ENCODE measurements at regions not wholly inside any gene's neighbourhood (a gene's known extent, or its start where the extent isn't known, plus 50 kb on each side); places are given as distances from the start of the nearest gene placed in this dataset.
A peak's percentile ranks its signal among the peaks of the same experiment; 100 is the strongest.

DNA sequence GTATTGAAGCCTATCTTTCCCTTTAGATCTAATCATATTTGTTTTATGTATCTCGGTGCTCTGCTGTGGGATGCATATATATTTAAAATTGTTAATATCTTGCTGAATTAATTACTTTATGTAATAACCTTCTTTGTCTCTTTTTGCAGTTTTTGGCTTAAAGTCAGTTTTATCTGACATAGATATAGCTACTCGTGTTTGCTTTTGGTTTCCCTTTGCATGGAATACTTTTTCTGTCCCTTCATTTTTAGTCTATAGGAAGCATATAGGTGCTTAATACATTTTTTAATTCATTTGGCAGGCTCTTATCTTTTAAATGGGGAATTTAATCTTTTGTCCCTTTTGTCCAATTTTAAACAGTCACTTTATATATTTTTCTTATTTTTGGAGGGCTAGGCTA, 360.6 kb upstream of the PRR16 start:
- ChIA-PET POLR2A (no interaction called here), CTCF (no interaction called here)
- Mint-ChIP-seq H3K27me3 (no peaks in the 10 kb centered on the region), H3K4me1 (ENCODE audit: low read depth) (no peaks in the 10 kb centered on the region), H3K36me3 (ENCODE audit: low read depth) (no peaks in the 10 kb centered on the region), H3K27ac (no peak overlapping the region), H3K4me3 (no peak overlapping the region), H3K9me3 (no peaks in the 10 kb centered on the region)
- Histone ChIP-seq H3K4me3 (ENCODE audit: low read length) (no peak overlapping the region), H3K4me1 (ENCODE audit: insufficient read depth, low read length) (no peaks in the 10 kb centered on the region), H3K27ac (ENCODE audit: low read depth in 1 of 2, low read length in 2 of 2) (no peak overlapping the region), H3K36me3 (ENCODE audit: insufficient read depth, low read length) (no peaks in the 10 kb centered on the region), H3K27me3 (ENCODE audit: control insufficient read depth in 1 of 2, insufficient read depth in 2 of 2, low read length in 2 of 2) (no peaks in the 10 kb centered on the region), H3K9me3 (ENCODE audit: control insufficient read depth in 1 of 2, insufficient read depth in 1 of 2, low read length in 2 of 2) (no peaks in the 10 kb centered on the region)
- intact Hi-C loops (cut with DNase I, micrococcal nuclease), result no loop called here
- TF ChIP-seq, protein P1, sequence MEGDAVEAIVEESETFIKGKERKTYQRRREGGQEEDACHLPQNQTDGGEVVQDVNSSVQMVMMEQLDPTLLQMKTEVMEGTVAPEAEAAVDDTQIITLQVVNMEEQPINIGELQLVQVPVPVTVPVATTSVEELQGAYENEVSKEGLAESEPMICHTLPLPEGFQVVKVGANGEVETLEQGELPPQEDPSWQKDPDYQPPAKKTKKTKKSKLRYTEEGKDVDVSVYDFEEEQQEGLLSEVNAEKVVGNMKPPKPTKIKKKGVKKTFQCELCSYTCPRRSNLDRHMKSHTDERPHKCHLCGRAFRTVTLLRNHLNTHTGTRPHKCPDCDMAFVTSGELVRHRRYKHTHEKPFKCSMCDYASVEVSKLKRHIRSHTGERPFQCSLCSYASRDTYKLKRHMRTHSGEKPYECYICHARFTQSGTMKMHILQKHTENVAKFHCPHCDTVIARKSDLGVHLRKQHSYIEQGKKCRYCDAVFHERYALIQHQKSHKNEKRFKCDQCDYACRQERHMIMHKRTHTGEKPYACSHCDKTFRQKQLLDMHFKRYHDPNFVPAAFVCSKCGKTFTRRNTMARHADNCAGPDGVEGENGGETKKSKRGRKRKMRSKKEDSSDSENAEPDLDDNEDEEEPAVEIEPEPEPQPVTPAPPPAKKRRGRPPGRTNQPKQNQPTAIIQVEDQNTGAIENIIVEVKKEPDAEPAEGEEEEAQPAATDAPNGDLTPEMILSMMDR (IDR thresholded peaks at IDR 0.05), result no peak
- DNase-seq (no peak), ATAC-seq (ENCODE audit: poor library complexity) (no peak)

DNA sequence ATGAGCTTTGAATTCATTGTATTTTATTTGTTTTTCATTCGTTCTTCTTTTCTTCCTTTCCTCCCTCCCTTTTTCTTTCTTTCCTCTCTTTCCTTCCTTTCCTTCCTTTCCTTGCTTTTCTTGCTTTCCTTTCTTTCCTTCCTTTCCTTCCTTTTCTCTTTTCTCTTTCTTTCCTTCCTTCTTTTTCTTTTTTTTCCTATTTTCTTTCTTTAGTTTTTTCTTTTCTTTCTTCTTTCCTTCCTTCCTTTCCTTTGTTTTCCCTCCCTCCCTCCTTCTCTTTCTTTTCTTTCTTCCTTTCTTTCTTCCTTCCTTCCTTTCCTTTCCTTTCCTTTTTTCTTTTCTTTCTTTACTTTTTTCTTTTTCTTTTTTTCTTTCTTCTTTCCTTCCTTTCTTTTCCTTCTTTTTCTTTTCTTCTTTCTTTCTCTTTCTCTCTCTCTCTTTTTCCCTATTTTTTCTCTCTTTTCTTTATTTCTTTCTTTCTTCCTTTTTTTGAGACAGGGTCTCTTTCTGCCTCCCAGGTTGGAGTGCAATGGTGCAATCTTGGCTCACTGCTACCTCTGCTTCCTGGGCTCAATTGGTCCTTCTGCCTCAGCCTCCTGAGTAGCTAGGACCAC, 357.1 kb upstream of the PRR16 start:
- Mint-ChIP-seq H3K27me3 (no peaks in the 10 kb centered on the region), H3K27ac (no peak overlapping the region)
- TF ChIP-seq, protein P1 (IDR thresholded peaks at IDR 0.05), result peak; percentile 44

DNA sequence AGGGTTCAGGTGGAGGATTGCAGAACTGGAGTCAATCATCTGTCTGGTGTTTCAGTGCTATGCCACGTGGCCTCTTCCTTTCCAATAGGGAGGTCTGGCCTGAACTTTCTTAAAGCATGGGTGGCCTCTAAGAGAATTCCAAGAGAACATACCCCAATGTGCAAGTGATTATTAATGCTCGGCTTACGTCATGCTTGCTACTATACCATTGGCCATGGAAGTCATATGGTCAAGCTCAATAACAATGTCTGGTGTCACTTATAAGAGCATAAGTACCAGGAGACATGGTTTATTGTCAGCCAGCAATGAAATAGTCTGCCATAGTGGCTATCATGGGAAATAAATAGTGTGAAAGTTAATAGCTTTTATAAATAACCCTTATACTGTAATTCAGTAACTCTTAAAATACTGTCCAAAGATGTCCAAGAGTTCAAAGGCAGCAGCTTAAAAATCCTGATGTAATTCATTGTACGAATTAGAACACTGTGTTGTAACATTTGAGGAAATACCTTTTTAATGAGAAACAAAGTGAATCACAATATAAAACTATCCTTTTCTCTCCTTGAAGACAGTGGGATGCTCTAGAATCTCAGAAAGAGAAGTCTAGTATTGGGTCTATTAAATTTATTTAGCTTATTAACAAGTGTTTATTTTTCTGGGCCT, 355.4 kb upstream of the PRR16 start:
- ChIA-PET POLR2A (no interaction called here), CTCF (no interaction called here)
- Histone ChIP-seq H3K27ac (ENCODE audit: low read depth in 1 of 2, low read length in 2 of 2) (no peak overlapping the region), H3K27me3 (ENCODE audit: control insufficient read depth in 1 of 2, insufficient read depth in 2 of 2, low read length in 2 of 2) (no peaks in the 10 kb centered on the region), H3K4me1 (ENCODE audit: insufficient read depth, low read length) (no peaks in the 10 kb centered on the region), H3K9me3 (ENCODE audit: control insufficient read depth in 1 of 2, insufficient read depth in 1 of 2, low read length in 2 of 2) (no peaks in the 10 kb centered on the region), H3K36me3 (ENCODE audit: insufficient read depth, low read length) (no peaks in the 10 kb centered on the region), H3K4me3 (ENCODE audit: low read length) (no peak overlapping the region)
- H3K27ac Mint-ChIP-seq, result no peak overlapping the region
- H3K36me3 Mint-ChIP-seq (ENCODE audit: low read depth), result no peaks in the 10 kb centered on the region
- H3K9me3 Mint-ChIP-seq, result no peaks in the 10 kb centered on the region
- H3K4me3 Mint-ChIP-seq, result no peak overlapping the region
- TF ChIP-seq, protein P1 (IDR thresholded peaks at IDR 0.05), result no peak
- DNase-seq (no peak), ATAC-seq (ENCODE audit: poor library complexity) (no peak)
- H3K4me1 Mint-ChIP-seq (ENCODE audit: low read depth), result no peaks in the 10 kb centered on the region
- no peaks in the 10 kb centered on the region for H3K27me3 Mint-ChIP-seq
- intact Hi-C loops (cut with DNase I, micrococcal nuclease), result no loop called here

More for the DNA sequence above, 357.1 kb upstream of the PRR16 start:
- CTCF ChIA-PET, result interaction anchor here (0.6 kb wide), 1 partner anchor 271 kb away, joined by 3 read pairs; no protein-coding TSS in a partner anchor
- no peak for ATAC-seq (ENCODE audit: poor library complexity)
- H3K4me1 Mint-ChIP-seq (ENCODE audit: low read depth), result no peaks in the 10 kb centered on the region
- intact Hi-C loops (cut with DNase I, micrococcal nuclease), result no loop called here
- H3K9me3 Mint-ChIP-seq, result no peaks in the 10 kb centered on the region
- Histone ChIP-seq H3K4me3 (ENCODE audit: low read length) (no peak overlapping the region), H3K27ac (ENCODE audit: low read depth in 1 of 2, low read length in 2 of 2) (no peak overlapping the region), H3K4me1 (ENCODE audit: insufficient read depth, low read length) (no peaks in the 10 kb centered on the region), H3K9me3 (ENCODE audit: control insufficient read depth in 1 of 2, insufficient read depth in 1 of 2, low read length in 2 of 2) (no peaks in the 10 kb centered on the region), H3K27me3 (ENCODE audit: control insufficient read depth in 1 of 2, insufficient read depth in 2 of 2, low read length in 2 of 2) (no peaks in the 10 kb centered on the region), H3K36me3 (ENCODE audit: insufficient read depth, low read length) (no peaks in the 10 kb centered on the region)
- no peaks in the 10 kb centered on the region for H3K36me3 Mint-ChIP-seq (ENCODE audit: low read depth)
- POLR2A ChIA-PET, result no interaction called here
- no peak overlapping the region for H3K4me3 Mint-ChIP-seq
- no peak for DNase-seq

Data from CD4-positive, alpha-beta T cell (primary cell).